ENCODE measurements at regions not wholly inside any gene's neighbourhood (a gene's known extent, or its start where the extent isn't known, plus 50 kb on each side); places are given as distances from the start of the nearest gene placed in this dataset.

DNA sequence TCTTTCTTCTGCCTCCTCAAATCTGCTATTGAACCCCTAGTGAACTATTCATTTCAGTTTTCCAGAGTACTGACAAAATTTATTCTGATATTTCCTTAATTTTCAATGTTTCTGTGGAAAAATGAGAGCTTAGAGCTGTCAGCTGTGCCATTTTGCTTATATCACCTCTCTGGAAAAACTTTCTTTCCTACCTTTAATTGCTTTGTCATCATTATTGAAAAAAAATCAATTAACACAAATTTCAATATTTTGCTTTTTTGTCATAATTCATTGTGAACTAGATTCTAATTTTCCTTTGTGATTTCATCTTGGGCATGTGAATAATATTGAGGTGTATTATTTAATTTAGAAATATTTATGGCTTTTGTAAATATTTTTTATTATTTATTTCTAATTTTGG lies 126.5 kb downstream of the C1orf94 start:
- no peak for DNase-seq (ENCODE audit: low read depth)
- TF ChIP-seq CTCF (conservative IDR thresholded peaks at IDR 0.05; ENCODE audit: low read depth, low read length), result no peak

DNA sequence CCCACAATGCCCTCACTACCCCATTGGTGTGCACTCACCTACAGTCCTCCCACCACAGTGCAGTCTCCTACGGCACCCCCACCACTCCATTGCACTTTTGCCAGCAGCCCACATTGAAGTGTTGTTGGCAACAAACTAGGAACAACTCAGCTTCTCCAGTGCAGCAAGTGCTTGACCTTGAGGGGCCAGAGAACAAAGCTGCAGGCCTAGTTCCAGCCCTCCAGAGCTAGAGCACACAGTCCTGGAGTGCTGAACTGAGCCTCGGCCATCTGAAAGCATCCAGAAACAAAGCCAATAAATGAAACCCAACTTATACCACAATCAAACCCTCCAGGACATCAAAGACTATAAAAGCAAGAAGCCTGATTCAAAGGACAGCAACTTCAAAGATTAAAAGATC lies 129.9 kb downstream of the C1orf94 start:
- H3K4me3 ChIP-seq (ENCODE audit: low read length), result no peak overlapping the region
- no peak for TF ChIP-seq CTCF (conservative IDR thresholded peaks at IDR 0.05; ENCODE audit: low read depth, low read length)
- no peak for DNase-seq (ENCODE audit: low read depth)

More for the DNA sequence above, 126.5 kb downstream of the C1orf94 start:
- no peak overlapping the region for H3K4me3 ChIP-seq (ENCODE audit: low read length)

DNA sequence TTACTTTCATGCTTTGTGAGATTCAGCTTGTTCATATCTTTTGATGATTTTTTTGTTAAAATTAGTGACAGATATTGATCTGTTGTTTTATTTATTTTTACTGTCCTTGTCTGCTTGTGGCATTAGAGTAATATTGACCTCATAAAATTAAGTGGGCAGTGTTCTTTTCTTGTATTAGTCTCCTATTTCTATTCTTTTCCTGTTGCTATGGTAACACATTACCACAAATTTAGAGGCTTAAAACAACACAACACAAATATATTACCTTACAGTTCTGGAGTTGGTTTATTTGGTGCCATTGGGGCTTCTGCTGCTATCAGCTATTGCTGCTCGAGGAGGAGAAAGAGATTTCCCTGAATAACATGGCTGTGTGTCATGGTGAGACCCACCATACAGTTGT lies 135.7 kb downstream of the C1orf94 start:
- TF ChIP-seq CTCF (conservative IDR thresholded peaks at IDR 0.05; ENCODE audit: low read depth, low read length), result no peak

DNA sequence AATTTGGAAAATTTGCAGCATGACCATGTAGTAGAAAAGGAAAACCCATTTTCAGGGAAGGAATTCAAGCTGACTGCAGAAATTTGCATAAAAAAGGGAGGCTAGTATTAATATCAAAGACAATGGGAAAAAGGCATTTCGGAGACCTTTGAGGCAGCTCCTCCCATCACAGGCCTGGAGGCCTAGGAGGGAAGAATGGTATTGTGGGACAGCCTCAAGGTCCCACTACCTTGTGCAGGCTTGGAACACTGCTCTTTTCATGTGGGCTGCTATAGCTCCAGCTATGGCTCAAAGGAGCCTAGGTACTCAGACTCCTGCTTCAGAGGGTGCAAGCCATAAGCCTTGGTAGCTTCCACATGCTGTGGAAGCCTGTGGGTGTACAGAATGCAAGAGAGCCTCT lies 139.3 kb downstream of the C1orf94 start:
- TF ChIP-seq CTCF (conservative IDR thresholded peaks at IDR 0.05; ENCODE audit: low read depth, low read length), result no peak
- DNase-seq (ENCODE audit: low read depth), result no peak

More for the DNA sequence above, 135.7 kb downstream of the C1orf94 start:
- no peak for DNase-seq (ENCODE audit: low read depth)
- no peak overlapping the region for H3K4me3 ChIP-seq (ENCODE audit: low read length)

GRCh38 chr1:34316773-34317172 lies 140.1 kb downstream of the C1orf94 start:
- DNase-seq (ENCODE audit: low read depth), result no peak
- no peak for TF ChIP-seq CTCF (conservative IDR thresholded peaks at IDR 0.05; ENCODE audit: low read depth, low read length)
- H3K4me3 ChIP-seq (ENCODE audit: low read length), result no peak overlapping the region

More for the DNA sequence above, 139.3 kb downstream of the C1orf94 start:
- no peak overlapping the region for H3K4me3 ChIP-seq (ENCODE audit: low read length)

DNA sequence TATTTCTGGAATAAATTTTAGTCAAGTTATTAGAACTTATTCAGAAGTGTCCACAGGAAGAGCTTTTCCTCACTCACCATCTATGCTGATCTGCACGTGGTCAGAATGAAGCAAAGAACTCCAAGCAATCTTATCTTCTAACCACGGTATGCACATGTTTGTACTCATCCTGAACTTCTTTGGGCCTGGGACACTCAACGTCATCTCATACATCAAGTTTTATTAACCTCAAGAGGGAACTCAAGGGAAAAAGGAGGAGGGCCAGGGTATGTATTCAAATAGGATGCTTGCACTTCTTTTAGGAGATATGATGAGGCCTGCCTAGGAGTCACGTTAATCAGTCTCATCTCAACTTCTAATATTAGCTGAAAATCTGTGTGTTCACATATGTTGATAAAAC lies 142.5 kb downstream of the C1orf94 start:
- no peak for TF ChIP-seq CTCF (conservative IDR thresholded peaks at IDR 0.05; ENCODE audit: low read depth, low read length)
- no peak overlapping the region for H3K4me3 ChIP-seq (ENCODE audit: low read length)
- no peak for DNase-seq (ENCODE audit: low read depth)

- no peak for TF ChIP-seq CTCF (conservative IDR thresholded peaks at IDR 0.05; ENCODE audit: low read depth, low read length)
- no peak overlapping the region for H3K4me3 ChIP-seq (ENCODE audit: low read length)
- no peak for DNase-seq (ENCODE audit: low read depth)
These were observed 143.5 kb downstream of the C1orf94 start for GRCh38 chr1:34320053-34320669.
